ENCODE measurements at regions not wholly inside any gene's neighbourhood (a gene's known extent, or its start where the extent isn't known, plus 50 kb on each side); places are given as distances from the start of the nearest gene placed in this dataset.

DNA sequence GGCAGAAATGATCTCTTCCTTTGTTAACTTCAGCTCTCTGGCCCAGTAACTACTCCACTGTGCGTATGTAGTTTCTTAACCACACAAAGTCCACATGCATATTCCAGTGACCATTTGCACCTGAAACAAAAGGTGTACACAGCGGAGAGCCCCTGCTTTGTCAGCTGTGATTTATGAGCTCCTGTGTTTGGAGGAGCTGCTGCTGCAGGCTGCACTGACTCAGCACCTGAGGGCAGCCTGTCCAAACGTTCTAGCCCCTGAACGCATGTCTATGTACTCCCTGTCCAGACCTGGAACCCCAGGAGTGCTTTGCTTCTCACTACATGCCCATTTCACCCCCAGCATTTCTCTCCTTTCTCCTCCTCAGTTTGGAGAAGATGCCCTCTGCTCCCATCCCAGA, 216.1 kb downstream of the ABCC12 start:
- no peak overlapping the region for H3K4me3 ChIP-seq (ENCODE audit: low read depth, low read length)
- TF ChIP-seq, protein P1, sequence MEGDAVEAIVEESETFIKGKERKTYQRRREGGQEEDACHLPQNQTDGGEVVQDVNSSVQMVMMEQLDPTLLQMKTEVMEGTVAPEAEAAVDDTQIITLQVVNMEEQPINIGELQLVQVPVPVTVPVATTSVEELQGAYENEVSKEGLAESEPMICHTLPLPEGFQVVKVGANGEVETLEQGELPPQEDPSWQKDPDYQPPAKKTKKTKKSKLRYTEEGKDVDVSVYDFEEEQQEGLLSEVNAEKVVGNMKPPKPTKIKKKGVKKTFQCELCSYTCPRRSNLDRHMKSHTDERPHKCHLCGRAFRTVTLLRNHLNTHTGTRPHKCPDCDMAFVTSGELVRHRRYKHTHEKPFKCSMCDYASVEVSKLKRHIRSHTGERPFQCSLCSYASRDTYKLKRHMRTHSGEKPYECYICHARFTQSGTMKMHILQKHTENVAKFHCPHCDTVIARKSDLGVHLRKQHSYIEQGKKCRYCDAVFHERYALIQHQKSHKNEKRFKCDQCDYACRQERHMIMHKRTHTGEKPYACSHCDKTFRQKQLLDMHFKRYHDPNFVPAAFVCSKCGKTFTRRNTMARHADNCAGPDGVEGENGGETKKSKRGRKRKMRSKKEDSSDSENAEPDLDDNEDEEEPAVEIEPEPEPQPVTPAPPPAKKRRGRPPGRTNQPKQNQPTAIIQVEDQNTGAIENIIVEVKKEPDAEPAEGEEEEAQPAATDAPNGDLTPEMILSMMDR (IDR thresholded peaks at IDR 0.05; ENCODE audit: low read depth, low read length) = no peak
- TF ChIP-seq MYC (IDR thresholded peaks at IDR 0.05; ENCODE audit: low read depth, low read length) (no peak), POLR2A (IDR thresholded peaks at IDR 0.05; ENCODE audit: extremely low read depth, insufficient read length) (no peak)
- TF ChIP-seq, protein P2, sequence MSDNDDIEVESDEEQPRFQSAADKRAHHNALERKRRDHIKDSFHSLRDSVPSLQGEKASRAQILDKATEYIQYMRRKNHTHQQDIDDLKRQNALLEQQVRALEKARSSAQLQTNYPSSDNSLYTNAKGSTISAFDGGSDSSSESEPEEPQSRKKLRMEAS (IDR thresholded peaks at IDR 0.05; ENCODE audit: low read depth, low read length) = no peak
- no peak for DNase-seq (ENCODE audit: low read depth)

DNA sequence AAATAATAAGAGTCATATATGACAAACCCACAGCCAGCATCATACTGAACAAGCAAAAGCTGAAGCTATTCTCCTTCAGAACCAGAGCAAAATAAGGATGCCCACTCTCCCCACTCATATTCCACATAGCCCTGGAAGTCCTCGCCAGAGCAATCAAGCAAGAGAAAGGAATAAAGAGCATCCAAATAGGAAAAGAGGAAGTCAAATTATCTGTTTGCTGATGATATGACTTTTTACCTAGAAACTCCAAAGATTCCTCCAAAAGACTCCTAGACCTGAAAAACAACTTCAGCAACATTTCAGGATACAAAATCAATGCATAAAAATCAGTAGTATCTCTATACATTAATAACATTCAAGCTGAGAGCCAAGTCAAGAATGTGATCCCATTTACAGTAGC, 217.5 kb downstream of the ABCC12 start:
- no peak for TF ChIP-seq MYC (IDR thresholded peaks at IDR 0.05; ENCODE audit: low read depth, low read length)
- TF ChIP-seq, protein P2 (IDR thresholded peaks at IDR 0.05; ENCODE audit: low read depth, low read length) = no peak
- TF ChIP-seq POLR2A (IDR thresholded peaks at IDR 0.05; ENCODE audit: extremely low read depth, insufficient read length) = no peak
- TF ChIP-seq, protein P1 (IDR thresholded peaks at IDR 0.05; ENCODE audit: low read depth, low read length) = no peak
- no peak overlapping the region for H3K4me3 ChIP-seq (ENCODE audit: low read depth, low read length)
- DNase-seq (ENCODE audit: low read depth) = no peak

DNA sequence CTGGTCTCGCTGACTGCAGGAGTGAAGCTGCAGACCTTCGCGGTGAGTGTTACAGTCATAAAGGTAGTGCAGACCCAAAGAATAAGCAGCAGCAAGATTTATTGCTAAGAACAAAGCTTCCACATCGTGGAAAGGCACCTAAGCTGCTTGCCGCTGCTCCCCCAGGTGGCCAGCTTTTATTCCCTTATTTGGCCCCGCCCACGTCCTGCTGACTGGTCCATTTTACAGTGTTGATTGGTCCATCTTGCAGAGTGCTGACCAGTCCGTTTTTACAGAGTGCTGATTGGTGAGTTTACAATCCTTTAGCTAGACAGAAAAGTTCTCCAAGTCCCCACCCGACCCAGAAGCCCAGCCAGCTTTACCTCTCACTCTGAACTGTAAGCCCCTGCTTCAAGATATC, 227.8 kb downstream of the ABCC12 start:
- no peak overlapping the region for H3K4me3 ChIP-seq (ENCODE audit: low read depth, low read length)
- no peak for TF ChIP-seq MYC (IDR thresholded peaks at IDR 0.05; ENCODE audit: low read depth, low read length)
- TF ChIP-seq, protein P1 (IDR thresholded peaks at IDR 0.05; ENCODE audit: low read depth, low read length) = peak; percentile 22
- TF ChIP-seq, protein P2 (IDR thresholded peaks at IDR 0.05; ENCODE audit: low read depth, low read length) = no peak
- TF ChIP-seq POLR2A (IDR thresholded peaks at IDR 0.05; ENCODE audit: extremely low read depth, insufficient read length) = no peak
- DNase-seq (ENCODE audit: low read depth) = peak; percentile 37

DNA sequence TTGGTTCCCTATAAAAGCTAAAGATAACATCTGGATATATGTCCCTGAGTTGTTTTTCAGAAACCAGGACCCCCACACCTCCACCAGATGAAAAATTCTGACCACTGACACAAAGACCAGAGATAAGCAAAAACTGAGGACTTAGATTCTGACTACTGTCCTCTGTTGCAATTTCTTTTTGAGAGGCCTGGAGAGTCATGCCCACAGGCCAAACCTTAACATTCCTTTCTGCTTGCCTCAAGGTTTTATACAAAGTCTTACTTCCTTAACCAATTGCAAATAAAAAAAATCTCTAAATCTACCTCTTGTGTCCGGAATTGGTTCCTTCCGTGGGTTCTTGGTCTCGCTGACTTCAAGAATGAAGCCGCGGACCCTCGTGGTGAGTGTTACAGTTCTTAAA, 228.5 kb downstream of the ABCC12 start:
- no peak overlapping the region for H3K4me3 ChIP-seq (ENCODE audit: low read depth, low read length)
- no peak for DNase-seq (ENCODE audit: low read depth)
- TF ChIP-seq POLR2A (IDR thresholded peaks at IDR 0.05; ENCODE audit: extremely low read depth, insufficient read length) (no peak), MYC (IDR thresholded peaks at IDR 0.05; ENCODE audit: low read depth, low read length) (no peak)

DNA sequence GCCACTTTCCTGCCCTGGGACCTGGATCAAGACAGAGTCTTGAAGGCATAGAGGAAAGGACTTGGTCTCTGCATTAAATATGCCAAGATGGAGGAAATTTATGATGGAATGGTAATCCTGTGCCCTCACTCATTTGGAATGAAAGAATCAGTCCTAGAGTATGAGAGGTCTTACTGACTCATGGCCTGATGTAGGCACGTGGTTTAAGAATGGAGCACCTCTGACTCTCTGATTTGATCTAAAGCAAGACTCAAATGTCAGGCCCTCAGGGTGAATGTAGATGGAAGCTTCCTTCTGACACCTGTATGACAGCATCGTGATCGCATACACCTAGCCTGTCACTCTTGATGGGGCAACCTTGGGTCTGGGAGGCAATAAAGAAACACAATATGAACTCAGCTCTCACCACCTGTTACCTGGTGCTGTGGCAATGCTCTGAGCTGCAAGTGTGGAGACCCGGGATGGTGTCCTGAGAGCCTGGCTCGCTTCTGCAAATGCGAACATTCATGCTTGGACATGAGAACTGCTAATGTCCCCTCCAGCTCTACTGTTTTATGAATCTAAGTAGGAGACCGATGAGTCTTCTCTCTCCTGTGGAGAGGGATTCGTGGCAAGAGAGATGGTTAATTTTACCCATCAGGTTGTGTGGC, 229.9 kb downstream of the ABCC12 start:
- no peak overlapping the region for H3K4me3 ChIP-seq (ENCODE audit: low read depth, low read length)
- DNase-seq (ENCODE audit: low read depth) = no peak
- TF ChIP-seq MYC (IDR thresholded peaks at IDR 0.05; ENCODE audit: low read depth, low read length) = no peak
- TF ChIP-seq, protein P1 (IDR thresholded peaks at IDR 0.05; ENCODE audit: low read depth, low read length) = no peak
- TF ChIP-seq, protein P2 (IDR thresholded peaks at IDR 0.05; ENCODE audit: low read depth, low read length) = no peak
- TF ChIP-seq POLR2A (IDR thresholded peaks at IDR 0.05; ENCODE audit: extremely low read depth, insufficient read length) = no peak

DNA sequence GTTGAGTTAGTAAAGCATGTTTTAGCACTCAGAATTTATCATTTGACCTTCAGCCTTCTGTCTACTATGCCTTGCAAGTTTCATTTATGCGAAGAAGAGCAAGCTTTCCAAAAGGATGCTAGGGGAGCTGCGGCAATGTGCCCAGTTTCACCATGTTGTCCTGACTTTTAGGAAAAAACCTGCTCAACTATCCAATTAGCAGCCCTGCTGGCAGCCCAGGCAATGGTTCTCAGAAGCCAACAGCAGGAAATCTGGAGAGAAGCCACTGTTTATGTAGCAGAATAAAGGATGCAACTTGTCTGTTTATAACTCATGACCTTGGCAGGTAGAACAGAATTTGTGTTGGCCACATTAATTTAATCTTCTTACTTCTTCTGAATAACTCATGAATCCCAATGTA, 230.8 kb downstream of the ABCC12 start:
- no peak overlapping the region for H3K4me3 ChIP-seq (ENCODE audit: low read depth, low read length)
- DNase-seq (ENCODE audit: low read depth) = no peak
- TF ChIP-seq POLR2A (IDR thresholded peaks at IDR 0.05; ENCODE audit: extremely low read depth, insufficient read length) (no peak), MYC (IDR thresholded peaks at IDR 0.05; ENCODE audit: low read depth, low read length) (no peak)
- TF ChIP-seq, protein P1 (IDR thresholded peaks at IDR 0.05; ENCODE audit: low read depth, low read length) = no peak
- TF ChIP-seq, protein P2 (IDR thresholded peaks at IDR 0.05; ENCODE audit: low read depth, low read length) = no peak
